Body of pancreas (tissue), 4 donors: ENCODE measurements at regions not wholly inside any gene's neighbourhood (a gene's known extent, or its start where the extent isn't known, plus 50 kb on each side); places are given as distances from the start of the nearest gene placed in this dataset.

Source experiments
- POLR2A ChIP-seq, 3 donors: fragments of 450-650 bp; IDR thresholded peaks; one replicate each; pipeline ENCODE4 v1.6.1; 2016; ENCODE audit warnings: antibody characterized with exemption in 3 of 3, mild to moderate bottlenecking in 2 of 3
- TF ChIP-seq, protein P1 (sequence below), 7 experiments: fragments of 450-650 bp in 4 of 7; fragments of 200-600 bp in 3 of 7; sonication (generic) in 3 of 7; IDR thresholded peaks; one replicate each; pipeline ENCODE4 v1.5.1; 2016 to 2019; ENCODE audit warnings: antibody characterized with exemption in 7 of 7

DNA sequence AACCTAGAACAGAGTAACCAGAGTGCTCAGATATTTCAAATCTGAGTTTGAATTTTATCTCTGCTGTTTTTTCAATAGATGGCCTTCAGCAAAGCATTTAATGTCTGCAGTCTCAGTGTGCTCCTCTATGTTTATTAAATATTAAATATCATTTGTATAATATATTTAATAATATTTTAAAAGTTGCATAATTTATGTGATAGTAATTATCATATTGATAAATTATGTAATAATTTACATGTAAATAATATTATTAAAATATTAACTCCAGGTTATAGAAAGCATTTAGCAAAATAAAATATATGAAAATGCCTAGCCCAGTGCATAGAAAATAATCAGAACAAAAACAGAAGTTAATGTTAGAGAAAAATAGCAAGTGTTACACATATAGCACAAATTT lies 930.0 kb upstream of the SLC35B3 start:
- TF ChIP-seq, protein P1, sequence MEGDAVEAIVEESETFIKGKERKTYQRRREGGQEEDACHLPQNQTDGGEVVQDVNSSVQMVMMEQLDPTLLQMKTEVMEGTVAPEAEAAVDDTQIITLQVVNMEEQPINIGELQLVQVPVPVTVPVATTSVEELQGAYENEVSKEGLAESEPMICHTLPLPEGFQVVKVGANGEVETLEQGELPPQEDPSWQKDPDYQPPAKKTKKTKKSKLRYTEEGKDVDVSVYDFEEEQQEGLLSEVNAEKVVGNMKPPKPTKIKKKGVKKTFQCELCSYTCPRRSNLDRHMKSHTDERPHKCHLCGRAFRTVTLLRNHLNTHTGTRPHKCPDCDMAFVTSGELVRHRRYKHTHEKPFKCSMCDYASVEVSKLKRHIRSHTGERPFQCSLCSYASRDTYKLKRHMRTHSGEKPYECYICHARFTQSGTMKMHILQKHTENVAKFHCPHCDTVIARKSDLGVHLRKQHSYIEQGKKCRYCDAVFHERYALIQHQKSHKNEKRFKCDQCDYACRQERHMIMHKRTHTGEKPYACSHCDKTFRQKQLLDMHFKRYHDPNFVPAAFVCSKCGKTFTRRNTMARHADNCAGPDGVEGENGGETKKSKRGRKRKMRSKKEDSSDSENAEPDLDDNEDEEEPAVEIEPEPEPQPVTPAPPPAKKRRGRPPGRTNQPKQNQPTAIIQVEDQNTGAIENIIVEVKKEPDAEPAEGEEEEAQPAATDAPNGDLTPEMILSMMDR (IDR thresholded peaks at IDR 0.05), result no peak
- TF ChIP-seq POLR2A (IDR thresholded peaks at IDR 0.05), result no peak
